WTC11 (cell line): ENCODE measurements at regions not wholly inside any gene's neighbourhood (a gene's known extent, or its start where the extent isn't known, plus 50 kb on each side); places are given as distances from the start of the nearest gene placed in this dataset.

ENCODE experiments used
- ATAC-seq: fragments of 200-7000 bp; cut with Tn5 transposase; 2 replicates; pipeline ENCODE4 v1.10.0; 2021; ENCODE audit warnings: mild to moderate bottlenecking, moderate library complexity
- CTCF ChIA-PET: fragments of 300-600 bp; sonication (Branson Sonifier 250); formaldehyde crosslinking; loops from one replicate; lab custom pipeline; 2021; ENCODE audit warnings: antibody characterized with exemption; lab: Charles Lee
- POLR2A ChIA-PET: fragments of 350-600 bp; sonication (Branson Sonifier 250); formaldehyde crosslinking; loops from one replicate; lab custom pipeline; 2021; ENCODE audit warnings: antibody characterized with exemption; lab: Charles Lee
- DNase-seq: peaks from one replicate; pipeline ENCODE4 v3.0.0; 2021; ENCODE audit warnings: low spot score
- H3K27ac Mint-ChIP-seq: 2 replicates; pipeline ENCODE4 v1.8.0; 2021; ENCODE audit warnings: mixed read lengths
- H3K27me3 Mint-ChIP-seq: 2 replicates; pipeline ENCODE4 v1.8.0; 2021; ENCODE audit warnings: low read depth, mild to moderate bottlenecking, moderate library complexity, mixed read lengths
- H3K36me3 Mint-ChIP-seq: 2 replicates; pipeline ENCODE4 v1.8.0; 2021; ENCODE audit warnings: mixed read lengths
- H3K4me1 Mint-ChIP-seq: 2 replicates; pipeline ENCODE4 v1.8.0; 2022; ENCODE audit warnings: mixed read lengths
- H3K4me3 Mint-ChIP-seq: 2 replicates; pipeline ENCODE4 v1.8.0; 2021; ENCODE audit warnings: mild to moderate bottlenecking, moderate library complexity, mixed read lengths
- H3K9me3 Mint-ChIP-seq: 2 replicates; pipeline ENCODE4 v1.8.0; 2021; ENCODE audit warnings: mixed read lengths
- E2F5 ChIP-seq: sonication (generic); formaldehyde crosslinking; IDR thresholded peaks from 2 replicates; pipeline ENCODE4 v1.8.1; 2022; ENCODE audit warnings: mild to moderate bottlenecking, moderate library complexity, missing genetic modification reagents
- ESRRA ChIP-seq: sonication (generic); formaldehyde crosslinking; IDR thresholded peaks from 2 replicates; pipeline ENCODE4 v1.8.1; 2022; ENCODE audit warnings: mild to moderate bottlenecking, missing genetic modification reagents, borderline replicate concordance
- FOXK1 ChIP-seq: sonication (generic); formaldehyde crosslinking; IDR thresholded peaks from 2 replicates; pipeline ENCODE4 v1.8.0; 2022; ENCODE audit warnings: mild to moderate bottlenecking, moderate library complexity, missing genetic modification reagents
- FOXP1 ChIP-seq: sonication (generic); formaldehyde crosslinking; IDR thresholded peaks from 2 replicates; pipeline ENCODE4 v1.8.0; 2022; ENCODE audit warnings: missing genetic modification reagents, mild to moderate bottlenecking, moderate library complexity, borderline replicate concordance
- GRHL2 ChIP-seq: fragments of 250-450 bp; sonication (Bioruptor Pico); IDR thresholded peaks from 2 replicates; pipeline ENCODE4 v1.8.0; 2022; ENCODE audit warnings: mild to moderate bottlenecking, moderate library complexity; ENCODE audit not compliant: insufficient replicate concordance, severe bottlenecking
- JAZF1 ChIP-seq: fragments of 250-450 bp; sonication (Bioruptor Pico); IDR thresholded peaks from 2 replicates; pipeline ENCODE4 v1.9.0; 2021; ENCODE audit warnings: moderate library complexity, mild to moderate bottlenecking, inconsistent platforms
- MAX ChIP-seq: sonication (generic); formaldehyde crosslinking; IDR thresholded peaks from 2 replicates; pipeline ENCODE4 v1.8.0; 2022; ENCODE audit warnings: mild to moderate bottlenecking, missing genetic modification reagents
- MXD4 ChIP-seq: fragments of 250-450 bp; sonication (Bioruptor Pico); IDR thresholded peaks from 2 replicates; pipeline ENCODE4 v1.8.0; 2021; ENCODE audit warnings: mild to moderate bottlenecking, moderate library complexity, borderline replicate concordance
- NFE2L1 ChIP-seq: sonication (generic); formaldehyde crosslinking; IDR thresholded peaks from 2 replicates; pipeline ENCODE4 v1.8.1; 2023; ENCODE audit warnings: missing genetic modification reagents
- PRDM15 ChIP-seq: sonication (generic); formaldehyde crosslinking; IDR thresholded peaks from 2 replicates; pipeline ENCODE4 v1.8.0; 2022; ENCODE audit warnings: missing genetic modification reagents
- SP1 ChIP-seq: sonication (generic); formaldehyde crosslinking; conservative IDR thresholded peaks from 2 replicates; pipeline ENCODE4 v1.8.1; 2022; ENCODE audit warnings: missing genetic modification reagents
- TEAD4 ChIP-seq: sonication (generic); formaldehyde crosslinking; IDR thresholded peaks from 2 replicates; pipeline ENCODE4 v1.8.0; 2022; ENCODE audit warnings: mild to moderate bottlenecking, missing genetic modification reagents
- USF1 ChIP-seq: sonication (generic); formaldehyde crosslinking; IDR thresholded peaks from 2 replicates; pipeline ENCODE4 v1.8.0; 2022; ENCODE audit warnings: mild to moderate bottlenecking, missing genetic modification reagents
- USF2 ChIP-seq: sonication (generic); formaldehyde crosslinking; IDR thresholded peaks from 2 replicates; pipeline ENCODE4 v1.8.1; 2023; ENCODE audit warnings: mild to moderate bottlenecking, missing genetic modification reagents, moderate library complexity
- ZNF219 ChIP-seq: sonication (generic); formaldehyde crosslinking; IDR thresholded peaks from 2 replicates; pipeline ENCODE4 v1.8.0; 2023; ENCODE audit warnings: missing genetic modification reagents, mild to moderate bottlenecking, borderline replicate concordance
- ZNF281 ChIP-seq: sonication (generic); formaldehyde crosslinking; IDR thresholded peaks from 2 replicates; pipeline ENCODE4 v1.8.0; 2023; ENCODE audit warnings: mild to moderate bottlenecking, missing genetic modification reagents
- ZNF532 ChIP-seq: fragments of 250-450 bp; sonication (Bioruptor Pico); IDR thresholded peaks from 2 replicates; pipeline ENCODE4 v1.9.0; 2021; ENCODE audit warnings: mild to moderate bottlenecking, borderline replicate concordance
- ZSCAN18 ChIP-seq: fragments of 250-450 bp; sonication (Bioruptor Pico); IDR thresholded peaks from 2 replicates; pipeline ENCODE4 v2.1.2; 2022; ENCODE audit warnings: mild to moderate bottlenecking, moderate library complexity

- TF ChIP-seq ZNF281 (no peak), PRDM15 (CRISPR knock-in tag) (no peak), GRHL2 (no peak), E2F5 (CRISPR knock-in tag) (no peak), ZNF219 (CRISPR knock-in tag) (no peak), SP1 (CRISPR knock-in tag) (no peak), USF1 (no peak), FOXP1 (CRISPR knock-in tag) (no peak), USF2 (CRISPR knock-in tag) (no peak), FOXK1 (CRISPR knock-in tag) (no peak), MAX (CRISPR knock-in tag) (no peak), JAZF1 (no peak)
Observed at GRCh38 chr14:27938392-27938791, 828.2 kb upstream of the FOXG1 start (continued).

GRCh38 chr14:27945512-27945911 lies 821.1 kb upstream of the FOXG1 start:
- H3K27me3 Mint-ChIP-seq: no peaks in the 10 kb centered on the region
- no peak for DNase-seq
- no peak for ATAC-seq
- peaks cover 7% of the 10 kb centered on the region for H3K9me3 Mint-ChIP-seq
- no peak overlapping the region for H3K4me3 Mint-ChIP-seq
- ChIA-PET CTCF (no interaction called here), POLR2A (no interaction called here)
- TF ChIP-seq USF2 (CRISPR knock-in tag) (no peak), TEAD4 (CRISPR knock-in tag) (no peak), ESRRA (CRISPR knock-in tag) (no peak), ZNF532 (CRISPR knock-in tag) (no peak), ZSCAN18 (CRISPR knock-in tag) (no peak), NFE2L1 (CRISPR knock-in tag) (no peak), MXD4 (CRISPR knock-in tag) (no peak), MAX (CRISPR knock-in tag) (no peak)
- no peak overlapping the region for H3K27ac Mint-ChIP-seq
- H3K4me1 Mint-ChIP-seq: no peaks in the 10 kb centered on the region
- H3K36me3 Mint-ChIP-seq: no peaks in the 10 kb centered on the region
